ENCODE measurements at regions not wholly inside any gene's neighbourhood (a gene's known extent, or its start where the extent isn't known, plus 50 kb on each side); places are given as distances from the start of the nearest gene placed in this dataset.

DNA sequence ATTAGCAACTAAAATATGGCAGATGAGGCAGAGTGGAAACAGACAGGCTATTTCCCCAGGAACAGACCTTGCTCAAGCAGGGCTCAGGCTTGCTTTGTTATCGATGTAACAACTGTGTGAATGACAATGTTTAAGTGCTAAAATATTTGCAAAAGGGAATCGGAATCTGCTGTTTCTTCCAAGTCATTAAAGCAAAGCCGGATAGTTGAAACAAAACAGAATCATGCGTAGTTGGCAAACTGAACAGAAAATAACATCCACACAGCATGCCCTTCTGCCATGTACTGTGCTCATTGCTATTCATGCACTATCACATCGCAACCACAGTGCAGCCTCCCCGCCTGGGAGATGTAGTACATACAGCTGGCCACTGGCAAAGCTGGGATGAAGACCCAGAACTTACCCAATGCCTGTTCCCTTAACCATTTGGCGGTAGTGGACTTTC lies 799.1 kb downstream of the DIAPH3 start:
- H3K4me1 ChIP-seq (ENCODE audit: control insufficient read depth in 2 of 2, insufficient read depth in 2 of 2, low read length in 1 of 2), result peaks cover 0 to 3% of the 10 kb centered on the region in 2 donors
- 61 to 65% methylated on average over 7 of the region's 7 CpGs for WGBS, 2 donors
- H3K27ac ChIP-seq (ENCODE audit: low read depth in 2 of 2, low read length in 1 of 2), result no peak overlapping the region
- no peak overlapping the region for H3K4me3 ChIP-seq (ENCODE audit: low read depth in 1 of 2, low read length in 2 of 2)
- no peaks in the 10 kb centered on the region for H3K27me3 ChIP-seq (ENCODE audit: control insufficient read depth in 1 of 2, insufficient read depth in 2 of 2, low read length in 2 of 2)
- no peaks in the 10 kb centered on the region for H3K36me3 ChIP-seq (ENCODE audit: control insufficient read depth in 2 of 2, insufficient read depth in 2 of 2, low read length in 1 of 2)
- H3K9me3 ChIP-seq (ENCODE audit: control insufficient read depth in 2 of 2, insufficient read depth in 1 of 2, low read depth in 1 of 2, low read length in 1 of 2), result no peaks in the 10 kb centered on the region

DNA sequence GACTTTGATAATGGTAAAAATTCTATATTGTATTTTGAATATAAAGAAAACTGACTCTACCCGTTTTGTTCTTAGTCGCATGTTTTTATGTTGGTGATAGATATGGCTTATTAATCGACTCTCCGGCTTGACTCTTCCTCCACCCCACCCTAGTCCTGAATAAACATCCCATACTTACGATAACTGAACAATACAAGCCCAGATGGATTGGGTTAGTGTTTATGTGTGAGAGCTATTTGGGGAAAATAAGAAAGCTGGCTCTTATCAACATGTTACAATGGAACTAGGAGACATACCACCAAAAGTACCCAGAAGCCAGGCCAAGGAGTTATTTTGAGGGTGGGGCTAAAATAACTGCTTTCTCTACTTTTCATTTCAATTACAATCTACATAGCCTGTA lies 796.3 kb downstream of the DIAPH3 start:
- Histone ChIP-seq H3K27ac (ENCODE audit: low read depth in 2 of 2, low read length in 1 of 2) (no peak overlapping the region), H3K36me3 (ENCODE audit: control insufficient read depth in 2 of 2, insufficient read depth in 2 of 2, low read length in 1 of 2) (no peaks in the 10 kb centered on the region), H3K27me3 (ENCODE audit: control insufficient read depth in 1 of 2, insufficient read depth in 2 of 2, low read length in 2 of 2) (no peaks in the 10 kb centered on the region), H3K9me3 (ENCODE audit: control insufficient read depth in 2 of 2, insufficient read depth in 1 of 2, low read depth in 1 of 2, low read length in 1 of 2) (no peaks in the 10 kb centered on the region), H3K4me1 (ENCODE audit: control insufficient read depth in 2 of 2, insufficient read depth in 2 of 2, low read length in 1 of 2) (peaks cover 0 to 3% of the 10 kb centered on the region in 2 donors), H3K4me3 (ENCODE audit: low read depth in 1 of 2, low read length in 2 of 2) (no peak overlapping the region)
- 54 to 60% methylated on average over 5 of the region's 5 CpGs for WGBS, 2 donors

DNA sequence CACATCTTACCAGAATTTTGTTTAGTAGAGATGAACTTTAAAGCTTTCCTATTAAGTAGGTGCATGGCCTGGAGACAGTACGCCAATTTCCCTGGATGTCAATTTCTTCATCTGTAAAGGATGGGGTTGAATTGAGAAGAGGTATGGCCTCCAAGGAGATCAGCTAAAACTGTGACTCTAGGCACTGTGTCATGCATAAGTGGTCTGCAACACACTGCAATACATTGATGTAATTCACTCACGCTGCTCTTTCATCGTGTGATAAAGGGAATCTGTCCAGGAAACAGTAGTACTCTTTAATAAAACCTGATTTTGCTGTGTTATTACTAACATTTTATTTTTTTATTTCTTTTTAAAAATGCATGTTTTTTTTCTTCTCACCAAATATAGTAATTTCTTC lies 795.8 kb downstream of the DIAPH3 start:
- Histone ChIP-seq H3K4me3 (ENCODE audit: low read depth in 1 of 2, low read length in 2 of 2) (no peak overlapping the region), H3K36me3 (ENCODE audit: control insufficient read depth in 2 of 2, insufficient read depth in 2 of 2, low read length in 1 of 2) (no peaks in the 10 kb centered on the region), H3K27me3 (ENCODE audit: control insufficient read depth in 1 of 2, insufficient read depth in 2 of 2, low read length in 2 of 2) (no peaks in the 10 kb centered on the region), H3K9me3 (ENCODE audit: control insufficient read depth in 2 of 2, insufficient read depth in 1 of 2, low read depth in 1 of 2, low read length in 1 of 2) (no peaks in the 10 kb centered on the region), H3K27ac (ENCODE audit: low read depth in 2 of 2, low read length in 1 of 2) (no peak overlapping the region), H3K4me1 (ENCODE audit: control insufficient read depth in 2 of 2, insufficient read depth in 2 of 2, low read length in 1 of 2) (peaks cover 0 to 3% of the 10 kb centered on the region in 2 donors)
- 88 to 89% methylated on average over 3 of the region's 3 CpGs for WGBS, 2 donors

DNA sequence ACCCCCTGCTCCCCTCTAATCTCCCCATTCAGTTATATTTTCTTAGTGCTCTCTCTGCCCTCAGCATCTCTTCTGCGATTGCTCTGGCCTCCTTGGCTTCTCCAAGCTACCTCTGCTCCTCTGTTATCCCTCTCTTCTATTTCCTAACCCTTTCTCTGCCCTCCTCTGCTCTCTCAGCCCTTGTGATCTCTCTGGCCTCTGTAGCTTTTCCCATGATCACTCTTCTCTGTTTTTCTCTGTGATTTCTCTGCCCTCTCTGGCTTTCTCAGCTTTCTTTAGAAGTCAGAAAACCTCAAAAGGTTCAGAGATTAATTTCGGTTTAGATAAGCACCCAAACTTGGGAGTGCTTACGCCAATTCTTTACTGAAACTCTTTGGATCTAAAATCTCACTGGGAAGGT lies 795.0 kb downstream of the DIAPH3 start:
- WGBS, 2 donors, result 50% methylated on average over 3 of the region's 3 CpGs
- H3K36me3 ChIP-seq (ENCODE audit: control insufficient read depth in 2 of 2, insufficient read depth in 2 of 2, low read length in 1 of 2), result no peaks in the 10 kb centered on the region
- no peaks in the 10 kb centered on the region for H3K9me3 ChIP-seq (ENCODE audit: control insufficient read depth in 2 of 2, insufficient read depth in 1 of 2, low read depth in 1 of 2, low read length in 1 of 2)
- no peaks in the 10 kb centered on the region for H3K27me3 ChIP-seq (ENCODE audit: control insufficient read depth in 1 of 2, insufficient read depth in 2 of 2, low read length in 2 of 2)
- peak overlapping the region in 1 of 2 donors; percentile 1 for H3K27ac ChIP-seq (ENCODE audit: low read depth in 2 of 2, low read length in 1 of 2)
- peaks cover 0 to 3% of the 10 kb centered on the region in 2 donors for H3K4me1 ChIP-seq (ENCODE audit: control insufficient read depth in 2 of 2, insufficient read depth in 2 of 2, low read length in 1 of 2)
- no peak overlapping the region for H3K4me3 ChIP-seq (ENCODE audit: low read depth in 1 of 2, low read length in 2 of 2)

DNA sequence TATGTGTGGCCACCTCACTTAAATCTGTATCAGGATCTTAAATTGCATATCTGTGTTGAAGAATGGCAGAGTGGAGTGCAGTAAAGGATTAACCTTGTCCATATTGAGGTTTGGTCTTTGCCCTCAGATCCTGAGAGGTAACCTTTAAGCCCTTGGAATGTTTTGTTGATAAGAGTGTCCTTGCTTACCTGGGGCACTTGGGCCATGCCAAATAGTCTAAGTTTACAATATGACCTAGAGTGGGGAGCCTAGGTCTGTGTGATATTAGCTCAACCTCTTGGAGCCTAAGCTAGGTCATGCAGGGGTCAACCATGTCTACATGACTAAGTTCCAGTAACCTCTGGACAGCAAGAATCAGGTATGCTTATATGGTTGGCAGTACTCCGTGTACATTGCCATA lies 792.5 kb downstream of the DIAPH3 start:
- WGBS, 2 donors, result 92 to 96% methylated on average over 1 of the region's 1 CpG
- Histone ChIP-seq H3K27ac (ENCODE audit: low read depth in 2 of 2, low read length in 1 of 2) (no peak overlapping the region), H3K27me3 (ENCODE audit: control insufficient read depth in 1 of 2, insufficient read depth in 2 of 2, low read length in 2 of 2) (no peaks in the 10 kb centered on the region), H3K4me3 (ENCODE audit: low read depth in 1 of 2, low read length in 2 of 2) (no peak overlapping the region), H3K36me3 (ENCODE audit: control insufficient read depth in 2 of 2, insufficient read depth in 2 of 2, low read length in 1 of 2) (no peaks in the 10 kb centered on the region), H3K4me1 (ENCODE audit: control insufficient read depth in 2 of 2, insufficient read depth in 2 of 2, low read length in 1 of 2) (peaks cover 0 to 3% of the 10 kb centered on the region in 2 donors), H3K9me3 (ENCODE audit: control insufficient read depth in 2 of 2, insufficient read depth in 1 of 2, low read depth in 1 of 2, low read length in 1 of 2) (no peaks in the 10 kb centered on the region)

DNA sequence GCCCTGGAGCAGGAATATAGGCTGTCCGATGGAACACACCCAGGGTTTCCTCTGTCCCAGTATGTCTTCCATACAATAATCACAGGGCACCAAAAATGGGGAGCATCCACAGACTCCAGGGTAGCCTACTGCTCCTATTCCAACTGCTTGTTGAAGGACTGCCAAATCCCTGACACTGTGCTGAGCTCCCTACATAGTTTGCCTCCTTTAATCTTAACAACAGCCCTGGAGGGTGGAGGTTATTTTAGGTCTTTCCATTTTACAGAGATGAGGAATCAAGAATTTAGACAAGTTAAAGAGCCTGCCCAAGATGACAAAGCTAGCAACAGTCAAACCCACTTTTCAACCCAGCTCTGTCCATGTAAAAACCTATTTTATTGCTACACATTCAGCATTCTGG lies 790.4 kb downstream of the DIAPH3 start:
- peaks cover 4% of the 10 kb centered on the region in 2 donors for H3K9me3 ChIP-seq (ENCODE audit: control insufficient read depth in 2 of 2, insufficient read depth in 1 of 2, low read depth in 1 of 2, low read length in 1 of 2)
- no peaks in the 10 kb centered on the region for H3K36me3 ChIP-seq (ENCODE audit: control insufficient read depth in 2 of 2, insufficient read depth in 2 of 2, low read length in 1 of 2)
- no peak overlapping the region for H3K27ac ChIP-seq (ENCODE audit: low read depth in 2 of 2, low read length in 1 of 2)
- 63 to 72% methylated on average over 1 of the region's 1 CpG for WGBS, 2 donors
- H3K27me3 ChIP-seq (ENCODE audit: control insufficient read depth in 1 of 2, insufficient read depth in 2 of 2, low read length in 2 of 2), result no peaks in the 10 kb centered on the region
- H3K4me1 ChIP-seq (ENCODE audit: control insufficient read depth in 2 of 2, insufficient read depth in 2 of 2, low read length in 1 of 2), result peaks cover 0 to 3% of the 10 kb centered on the region in 2 donors
- H3K4me3 ChIP-seq (ENCODE audit: low read depth in 1 of 2, low read length in 2 of 2), result no peak overlapping the region

DNA sequence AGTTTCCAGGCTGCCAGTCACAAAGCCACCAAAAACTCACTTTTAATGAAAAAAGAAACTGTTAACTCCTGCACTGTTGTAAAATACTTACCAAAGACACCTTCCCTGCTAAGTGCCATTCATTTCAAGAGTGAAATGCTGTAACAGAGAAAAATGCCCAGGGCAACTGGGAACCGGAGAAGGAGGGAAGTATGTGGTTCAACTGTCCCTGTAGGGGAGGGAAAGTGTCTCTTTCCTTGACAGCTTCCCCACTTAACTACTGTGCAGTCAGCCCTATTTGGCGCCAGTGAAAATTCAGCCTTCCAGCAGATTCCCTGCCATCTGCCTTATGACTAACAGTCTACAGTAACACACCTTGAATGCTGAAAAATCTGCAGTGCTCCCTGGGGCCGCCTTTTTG lies 789.0 kb downstream of the DIAPH3 start:
- no peak overlapping the region for H3K27ac ChIP-seq (ENCODE audit: low read depth in 2 of 2, low read length in 1 of 2)
- H3K4me3 ChIP-seq (ENCODE audit: low read depth in 1 of 2, low read length in 2 of 2), result no peak overlapping the region
- no peaks in the 10 kb centered on the region for H3K27me3 ChIP-seq (ENCODE audit: control insufficient read depth in 1 of 2, insufficient read depth in 2 of 2, low read length in 2 of 2)
- no peaks in the 10 kb centered on the region for H3K4me1 ChIP-seq (ENCODE audit: control insufficient read depth in 2 of 2, insufficient read depth in 2 of 2, low read length in 1 of 2)
- peaks cover 4% of the 10 kb centered on the region in 2 donors for H3K9me3 ChIP-seq (ENCODE audit: control insufficient read depth in 2 of 2, insufficient read depth in 1 of 2, low read depth in 1 of 2, low read length in 1 of 2)
- WGBS, 2 donors, result 53 to 68% methylated on average over 3 of the region's 3 CpGs
- H3K36me3 ChIP-seq (ENCODE audit: control insufficient read depth in 2 of 2, insufficient read depth in 2 of 2, low read length in 1 of 2), result no peaks in the 10 kb centered on the region

DNA sequence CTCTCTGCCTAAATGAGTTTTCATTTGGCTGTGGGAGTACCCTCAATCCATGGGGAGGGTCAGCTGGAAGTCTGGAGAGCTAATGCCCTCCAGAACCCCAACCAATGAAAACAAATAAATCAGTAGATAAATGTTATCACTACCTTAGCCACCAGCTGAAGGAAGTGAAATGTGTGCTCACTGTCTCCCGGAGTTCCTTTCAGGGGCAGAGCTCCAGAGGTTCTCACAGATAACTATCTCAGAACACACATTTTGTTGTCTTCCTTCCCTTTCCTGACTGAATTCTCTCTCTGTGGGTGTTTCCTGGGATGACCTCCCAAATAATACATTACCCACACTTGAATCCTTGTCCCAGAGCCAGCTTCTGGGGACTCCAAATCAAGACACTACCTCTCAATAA lies 779.6 kb downstream of the DIAPH3 start:
- Histone ChIP-seq H3K36me3 (ENCODE audit: control insufficient read depth in 2 of 2, insufficient read depth in 2 of 2, low read length in 1 of 2) (no peaks in the 10 kb centered on the region), H3K27me3 (ENCODE audit: control insufficient read depth in 1 of 2, insufficient read depth in 2 of 2, low read length in 2 of 2) (no peaks in the 10 kb centered on the region), H3K9me3 (ENCODE audit: control insufficient read depth in 2 of 2, insufficient read depth in 1 of 2, low read depth in 1 of 2, low read length in 1 of 2) (no peaks in the 10 kb centered on the region), H3K4me1 (ENCODE audit: control insufficient read depth in 2 of 2, insufficient read depth in 2 of 2, low read length in 1 of 2) (no peaks in the 10 kb centered on the region), H3K27ac (ENCODE audit: low read depth in 2 of 2, low read length in 1 of 2) (no peak overlapping the region), H3K4me3 (ENCODE audit: low read depth in 1 of 2, low read length in 2 of 2) (no peak overlapping the region)
- 25 to 27% methylated on average over 1 of the region's 1 CpG for WGBS, 2 donors

DNA sequence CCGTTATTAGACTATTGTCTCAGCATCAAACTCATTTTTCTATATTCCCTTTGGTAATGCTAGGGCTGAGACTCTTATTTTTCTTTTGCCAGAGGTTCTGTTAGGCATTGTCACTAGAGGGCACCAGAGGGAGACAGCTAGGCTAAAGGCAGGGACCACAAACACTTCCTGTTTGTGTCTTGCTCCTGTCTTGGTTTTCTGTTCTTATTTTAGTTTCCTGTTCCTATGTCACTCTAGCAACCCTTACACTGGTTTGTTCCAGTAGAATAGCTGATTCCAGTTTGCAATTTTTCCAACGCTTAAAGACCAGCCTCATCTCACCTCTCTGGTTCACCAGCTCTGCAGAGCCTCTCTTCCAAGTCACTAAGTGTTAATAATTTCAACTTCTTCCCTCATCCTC lies 772.0 kb downstream of the DIAPH3 start:
- H3K4me1 ChIP-seq (ENCODE audit: control insufficient read depth in 2 of 2, insufficient read depth in 2 of 2, low read length in 1 of 2), result no peaks in the 10 kb centered on the region
- H3K36me3 ChIP-seq (ENCODE audit: control insufficient read depth in 2 of 2, insufficient read depth in 2 of 2, low read length in 1 of 2), result no peaks in the 10 kb centered on the region
- no peak overlapping the region for H3K4me3 ChIP-seq (ENCODE audit: low read depth in 1 of 2, low read length in 2 of 2)
- WGBS, 2 donors, result 24 to 35% methylated on average over 2 of the region's 2 CpGs
- no peaks in the 10 kb centered on the region for H3K9me3 ChIP-seq (ENCODE audit: control insufficient read depth in 2 of 2, insufficient read depth in 1 of 2, low read depth in 1 of 2, low read length in 1 of 2)
- H3K27ac ChIP-seq (ENCODE audit: low read depth in 2 of 2, low read length in 1 of 2), result no peak overlapping the region
- H3K27me3 ChIP-seq (ENCODE audit: control insufficient read depth in 1 of 2, insufficient read depth in 2 of 2, low read length in 2 of 2), result no peaks in the 10 kb centered on the region

DNA sequence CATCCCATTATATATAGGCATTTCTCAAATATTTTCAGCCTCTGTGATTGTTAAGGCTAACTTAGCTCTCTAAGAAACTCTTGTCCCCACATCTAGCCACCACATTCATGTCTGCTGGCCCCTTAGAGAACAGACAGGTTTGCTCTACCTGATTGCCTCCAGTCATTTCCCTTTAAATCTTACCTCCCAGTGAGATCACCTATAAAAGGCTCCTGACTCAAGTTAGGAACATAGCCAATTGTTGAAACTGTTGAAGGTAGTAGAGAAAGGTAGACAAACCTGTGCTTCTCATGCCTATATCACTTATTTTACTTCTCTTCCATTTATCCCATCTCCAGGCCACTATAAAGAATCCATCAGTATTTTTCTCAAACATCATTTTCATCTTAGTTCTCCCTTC lies 771.4 kb downstream of the DIAPH3 start:
- no peaks in the 10 kb centered on the region for H3K4me1 ChIP-seq (ENCODE audit: control insufficient read depth in 2 of 2, insufficient read depth in 2 of 2, low read length in 1 of 2)
- H3K27me3 ChIP-seq (ENCODE audit: control insufficient read depth in 1 of 2, insufficient read depth in 2 of 2, low read length in 2 of 2), result no peaks in the 10 kb centered on the region
- H3K9me3 ChIP-seq (ENCODE audit: control insufficient read depth in 2 of 2, insufficient read depth in 1 of 2, low read depth in 1 of 2, low read length in 1 of 2), result no peaks in the 10 kb centered on the region
- H3K27ac ChIP-seq (ENCODE audit: low read depth in 2 of 2, low read length in 1 of 2), result no peak overlapping the region
- H3K36me3 ChIP-seq (ENCODE audit: control insufficient read depth in 2 of 2, insufficient read depth in 2 of 2, low read length in 1 of 2), result no peaks in the 10 kb centered on the region
- no peak overlapping the region for H3K4me3 ChIP-seq (ENCODE audit: low read depth in 1 of 2, low read length in 2 of 2)

All from esophagus (tissue), 2 donors.